H9 (cell line): ENCODE measurements at regions not wholly inside any gene's neighbourhood (a gene's known extent, or its start where the extent isn't known, plus 50 kb on each side); places are given as distances from the start of the nearest gene placed in this dataset.

Experiments
- DNase-seq: peaks from one replicate; pipeline ENCODE4 v3.0.0-alpha.2; 2017
- H2AFZ ChIP-seq: one replicate; pipeline ENCODE4 v1.6.1; 2013; ENCODE audit warnings: mild to moderate bottlenecking, low read length, control low read depth, moderate library complexity
- H2AK5ac ChIP-seq: 2 replicates; pipeline ENCODE4 v1.6.1; 2013; ENCODE audit warnings: low read length, control low read depth, mixed read lengths; ENCODE audit not compliant: insufficient read length
- H2BK120ac ChIP-seq: one replicate; pipeline ENCODE4 v1.6.1; 2013; ENCODE audit warnings: low read depth, mild to moderate bottlenecking, low read length, control low read depth, inconsistent platforms; ENCODE audit not compliant: poor library complexity, severe bottlenecking
- H2BK12ac ChIP-seq: 2 replicates; pipeline ENCODE4 v1.6.1; 2013; ENCODE audit warnings: low read length, control low read depth, mixed read lengths, low read depth; ENCODE audit not compliant: insufficient read length
- H2BK15ac ChIP-seq: 2 replicates; pipeline ENCODE4 v1.6.1; 2013; ENCODE audit warnings: low read depth, low read length, control low read depth
- H2BK20ac ChIP-seq: one replicate; pipeline ENCODE4 v1.6.1; 2013; ENCODE audit warnings: low read depth, mild to moderate bottlenecking, low read length, control low read depth, inconsistent platforms; ENCODE audit not compliant: poor library complexity, severe bottlenecking
- H2BK5ac ChIP-seq: 2 replicates; pipeline ENCODE4 v1.6.1; 2013; ENCODE audit warnings: low read length, control low read depth, mixed read lengths; ENCODE audit not compliant: insufficient read length
- H3K14ac ChIP-seq: 2 replicates; pipeline ENCODE4 v1.6.1; 2013; ENCODE audit warnings: low read length, control low read depth; ENCODE audit not compliant: insufficient read depth
- H3K18ac ChIP-seq: 2 replicates; pipeline ENCODE4 v1.6.1; 2013; ENCODE audit warnings: low read depth, mild to moderate bottlenecking, mixed read lengths, low read length, control low read depth; ENCODE audit not compliant: insufficient read length
- H3K23ac ChIP-seq: 2 replicates; pipeline ENCODE4 v1.6.1; 2013; ENCODE audit warnings: low read length, control low read depth, mixed read lengths, low read depth; ENCODE audit not compliant: insufficient read length
- H3K23me2 ChIP-seq: 2 replicates; pipeline ENCODE4 v1.6.1; 2013; ENCODE audit warnings: low read depth, mild to moderate bottlenecking, mixed read lengths, low read length, control low read depth; ENCODE audit not compliant: insufficient read length, poor library complexity, severe bottlenecking
- H3K27ac ChIP-seq: 2 replicates; pipeline ENCODE4 v1.5.1; 2013; ENCODE audit warnings: low read length, control low read depth, mixed read lengths, low read depth; ENCODE audit not compliant: insufficient read length
- H3K27me3 ChIP-seq: 2 replicates; pipeline ENCODE4 v1.6.1; 2013; ENCODE audit warnings: low read length, control low read depth, inconsistent platforms; ENCODE audit not compliant: insufficient read depth
- H3K4ac ChIP-seq: 2 replicates; pipeline ENCODE4 v1.6.1; 2013; ENCODE audit warnings: low read depth, mild to moderate bottlenecking, control low read depth, inconsistent platforms, low read length, moderate library complexity
- H3K4me1 ChIP-seq: 2 replicates; pipeline ENCODE4 v1.6.1; 2013; ENCODE audit warnings: low read length, control low read depth, inconsistent platforms; ENCODE audit not compliant: insufficient read depth
- H3K4me2 ChIP-seq: 2 replicates; pipeline ENCODE4 v1.6.1; 2013; ENCODE audit warnings: low read length, control low read depth, mixed read lengths; ENCODE audit not compliant: insufficient read length, insufficient read depth
- H3K56ac ChIP-seq: 2 replicates; pipeline ENCODE4 v1.6.1; 2013; ENCODE audit warnings: low read depth, mild to moderate bottlenecking, mixed read lengths, low read length, control low read depth; ENCODE audit not compliant: insufficient read length
- H3K79me1 ChIP-seq: 2 replicates; pipeline ENCODE4 v1.6.1; 2013; ENCODE audit warnings: low read depth, mild to moderate bottlenecking, moderate library complexity, low read length, control low read depth, inconsistent platforms; ENCODE audit not compliant: insufficient read depth, poor library complexity, severe bottlenecking
- H3K79me2 ChIP-seq: 2 replicates; pipeline ENCODE4 v1.6.1; 2013; ENCODE audit warnings: low read length, control low read depth, inconsistent platforms; ENCODE audit not compliant: insufficient read depth
- H3K9ac ChIP-seq: 2 replicates; pipeline ENCODE4 v1.6.1; 2013; ENCODE audit warnings: low read length, control low read depth, mixed read lengths; ENCODE audit not compliant: insufficient read length; ENCODE audit errors: extremely low read depth
- H3K9me3 ChIP-seq: one replicate; pipeline ENCODE4 v1.6.1; 2013; ENCODE audit warnings: low read depth, low read length, inconsistent platforms; ENCODE audit not compliant: control insufficient read depth
- H3T11ph ChIP-seq: one replicate; pipeline ENCODE4 v1.6.1; 2013; ENCODE audit warnings: mild to moderate bottlenecking, low read length, control low read depth, inconsistent platforms
- H4K20me1 ChIP-seq: one replicate; pipeline ENCODE4 v1.6.1; 2013; ENCODE audit not compliant: control insufficient read depth, insufficient read length, insufficient read depth
- H4K5ac ChIP-seq: 2 replicates; pipeline ENCODE4 v1.6.1; 2013; ENCODE audit warnings: low read depth, mild to moderate bottlenecking, mixed read lengths, low read length, control low read depth; ENCODE audit not compliant: insufficient read length
- H4K8ac ChIP-seq: replicated peaks from 2 replicates; pipeline ENCODE4 v1.6.1; 2013; ENCODE audit warnings: low read length, control low read depth, mixed read lengths, low read depth; ENCODE audit not compliant: insufficient read length
- H4K91ac ChIP-seq: 2 replicates; pipeline ENCODE4 v1.6.1; 2013; ENCODE audit warnings: low read depth, mild to moderate bottlenecking, moderate library complexity, mixed read lengths, low read length, control low read depth; ENCODE audit not compliant: insufficient read length
- H3K27ac Mint-ChIP-seq, 3 experiments: 2 replicates in 2 of 3; 3 replicates in 1 of 3; pipeline ENCODE4 v1.8.0; 2020 to 2021; ENCODE audit warnings: mixed read lengths in 3 of 3, mild to moderate bottlenecking in 1 of 3, moderate library complexity in 1 of 3
- H3K27me3 Mint-ChIP-seq: 2 replicates; pipeline ENCODE4 v1.8.0; 2021; ENCODE audit warnings: low read depth, mild to moderate bottlenecking, moderate library complexity, mixed read lengths
- H3K36me3 Mint-ChIP-seq, 3 experiments: 2 replicates in 2 of 3; 3 replicates in 1 of 3; pipeline ENCODE4 v1.8.0; 2020 to 2021; ENCODE audit warnings: low read depth in 3 of 3, mixed read lengths in 3 of 3; ENCODE audit not compliant: insufficient read depth in 1 of 3
- H3K4me1 Mint-ChIP-seq, 2 experiments: 2 replicates each; pipeline ENCODE4 v1.8.0; 2020; ENCODE audit warnings: mixed read lengths in 2 of 2
- H3K4me3 Mint-ChIP-seq, 2 experiments: 2 replicates in 1 of 2; 3 replicates in 1 of 2; pipeline ENCODE4 v1.8.0; 2020 to 2021; ENCODE audit warnings: mild to moderate bottlenecking in 2 of 2, mixed read lengths in 2 of 2, moderate library complexity in 1 of 2
- H3K9me3 Mint-ChIP-seq, 2 experiments: 2 replicates in 1 of 2; 3 replicates in 1 of 2; pipeline ENCODE4 v1.8.0; 2020; ENCODE audit warnings: mild to moderate bottlenecking in 2 of 2, mixed read lengths in 2 of 2, moderate library complexity in 1 of 2
- WGBS: extraction: QIAGEN DNeasy Blood & Tissue Kit; methylation state at CpG from one replicate; pipeline ENCODE4 v1.1.7; 2013; ENCODE audit warnings: missing lambda C conversion rate, low lambda C conversion rate, mixed read lengths; ENCODE audit not compliant: insufficient read length; ENCODE audit errors: extremely low coverage; 5-methylcytosine and 5-hydroxymethylcytosine counted together
- TF ChIP-seq, protein P1 (sequence below): fragments of 200-600 bp; sonication (generic); conservative IDR thresholded peaks from 3 replicates; pipeline ENCODE4 v1.8.0; 2021; ENCODE audit warnings: antibody characterized with exemption, mild to moderate bottlenecking

DNA sequence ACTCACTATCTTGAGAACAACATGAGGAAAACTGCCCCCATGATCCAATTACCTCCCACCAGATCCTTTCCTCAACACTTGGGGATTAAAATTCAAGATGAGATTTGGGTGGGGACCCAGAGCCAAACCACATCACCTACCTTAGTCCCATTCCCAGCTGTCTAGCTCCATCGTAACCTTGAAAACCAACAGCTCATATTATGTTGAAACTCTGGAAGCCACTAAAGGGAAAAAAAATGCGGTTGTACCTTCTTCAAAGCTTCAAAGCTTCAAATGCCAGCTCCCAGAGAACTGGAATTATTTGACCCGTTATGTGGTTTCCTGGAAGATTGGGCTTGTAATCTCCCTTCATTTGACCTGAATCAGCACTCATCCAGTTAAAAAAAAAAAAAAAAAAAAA, 223.1 kb upstream of the GPC6 start:
- Histone ChIP-seq H3K18ac (no peak overlapping the region), H3K27ac (no peak overlapping the region), H3K9me3 (no peaks in the 10 kb centered on the region), H3K14ac (no peak overlapping the region), H4K20me1 (no peaks in the 10 kb centered on the region), H3K4ac (no peak overlapping the region), H3K4me1 (no peaks in the 10 kb centered on the region), H2BK12ac (no peak overlapping the region), H3K4me2 (no peak overlapping the region), H4K5ac (no peak overlapping the region), H3K79me1 (no peaks in the 10 kb centered on the region), H3K27me3 (no peaks in the 10 kb centered on the region), H3K23me2 (no peaks in the 10 kb centered on the region), H2BK20ac (no peak overlapping the region), H3K23ac (no peak overlapping the region), H4K8ac (no peak overlapping the region), H3K79me2 (no peaks in the 10 kb centered on the region), H4K91ac (no peak overlapping the region), H2AK5ac (no peak overlapping the region), H2BK120ac (no peak overlapping the region), H2AFZ (no peak overlapping the region), H3K56ac (no peak overlapping the region), H2BK5ac (no peak overlapping the region), H3T11ph (no peak overlapping the region), H2BK15ac (no peak overlapping the region), H3K9ac (no peak overlapping the region)
- H3K4me1 Mint-ChIP-seq, result no peaks in the 10 kb centered on the region
- H3K4me3 Mint-ChIP-seq, result no peak overlapping the region
- no peak overlapping the region for H3K27ac Mint-ChIP-seq
- peaks cover 0 to 2% (median 0%) of the 10 kb centered on the region in 3 experiments; a peak in 3 of 7 replicates for H3K36me3 Mint-ChIP-seq
- peaks cover 3 to 6% of the 10 kb centered on the region in 2 experiments; a peak in 2 of 5 replicates for H3K9me3 Mint-ChIP-seq
- WGBS, result no CpG with 5 or more reads among the region's 3 CpGs
- no peak for DNase-seq
- TF ChIP-seq, protein P1, sequence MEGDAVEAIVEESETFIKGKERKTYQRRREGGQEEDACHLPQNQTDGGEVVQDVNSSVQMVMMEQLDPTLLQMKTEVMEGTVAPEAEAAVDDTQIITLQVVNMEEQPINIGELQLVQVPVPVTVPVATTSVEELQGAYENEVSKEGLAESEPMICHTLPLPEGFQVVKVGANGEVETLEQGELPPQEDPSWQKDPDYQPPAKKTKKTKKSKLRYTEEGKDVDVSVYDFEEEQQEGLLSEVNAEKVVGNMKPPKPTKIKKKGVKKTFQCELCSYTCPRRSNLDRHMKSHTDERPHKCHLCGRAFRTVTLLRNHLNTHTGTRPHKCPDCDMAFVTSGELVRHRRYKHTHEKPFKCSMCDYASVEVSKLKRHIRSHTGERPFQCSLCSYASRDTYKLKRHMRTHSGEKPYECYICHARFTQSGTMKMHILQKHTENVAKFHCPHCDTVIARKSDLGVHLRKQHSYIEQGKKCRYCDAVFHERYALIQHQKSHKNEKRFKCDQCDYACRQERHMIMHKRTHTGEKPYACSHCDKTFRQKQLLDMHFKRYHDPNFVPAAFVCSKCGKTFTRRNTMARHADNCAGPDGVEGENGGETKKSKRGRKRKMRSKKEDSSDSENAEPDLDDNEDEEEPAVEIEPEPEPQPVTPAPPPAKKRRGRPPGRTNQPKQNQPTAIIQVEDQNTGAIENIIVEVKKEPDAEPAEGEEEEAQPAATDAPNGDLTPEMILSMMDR, result no peak
- no peaks in the 10 kb centered on the region for H3K27me3 Mint-ChIP-seq
